ENCODE measurements at regions not wholly inside any gene's neighbourhood (a gene's known extent, or its start where the extent isn't known, plus 50 kb on each side); places are given as distances from the start of the nearest gene placed in this dataset.

DNA sequence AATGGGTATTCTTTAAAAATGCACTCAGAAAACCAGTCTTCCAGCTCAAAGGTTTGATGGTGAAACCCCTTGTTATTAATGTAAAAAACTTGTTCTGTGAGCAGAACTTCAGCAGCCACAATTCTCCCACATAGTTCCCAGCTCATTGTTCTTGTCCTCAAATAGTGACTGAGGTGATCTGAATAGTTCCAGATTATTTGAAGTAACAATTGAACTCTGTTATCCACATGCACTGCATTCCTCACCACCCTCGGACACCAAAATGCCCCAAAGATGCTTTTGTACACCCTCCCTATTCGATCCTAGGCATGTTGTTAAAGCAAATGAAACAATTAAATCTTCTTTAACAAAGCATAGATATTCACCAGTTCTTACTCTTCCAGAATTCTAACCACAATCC lies 2186.8 kb upstream of the CELF4 start:
- no peak for DNase-seq

DNA sequence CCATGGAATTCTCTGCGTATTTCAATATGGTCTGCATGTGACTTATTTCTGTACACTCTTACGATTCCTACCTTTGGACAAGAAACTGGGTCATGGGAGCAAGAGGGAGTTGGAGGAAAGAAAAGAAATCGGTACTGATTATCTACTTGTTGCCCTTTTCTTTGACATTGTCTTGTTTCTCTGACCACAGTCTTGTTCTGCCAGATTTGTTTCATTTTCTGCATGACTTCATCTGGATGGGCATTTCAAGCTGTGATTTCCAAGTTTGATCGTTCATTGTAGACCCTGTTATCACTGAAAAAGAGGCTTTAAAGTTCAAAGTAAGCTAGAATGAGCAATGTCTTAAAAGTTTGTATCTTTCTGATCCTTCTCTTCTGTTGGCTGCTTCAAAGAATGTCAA lies 2186.3 kb upstream of the CELF4 start:
- no peak for DNase-seq

DNA sequence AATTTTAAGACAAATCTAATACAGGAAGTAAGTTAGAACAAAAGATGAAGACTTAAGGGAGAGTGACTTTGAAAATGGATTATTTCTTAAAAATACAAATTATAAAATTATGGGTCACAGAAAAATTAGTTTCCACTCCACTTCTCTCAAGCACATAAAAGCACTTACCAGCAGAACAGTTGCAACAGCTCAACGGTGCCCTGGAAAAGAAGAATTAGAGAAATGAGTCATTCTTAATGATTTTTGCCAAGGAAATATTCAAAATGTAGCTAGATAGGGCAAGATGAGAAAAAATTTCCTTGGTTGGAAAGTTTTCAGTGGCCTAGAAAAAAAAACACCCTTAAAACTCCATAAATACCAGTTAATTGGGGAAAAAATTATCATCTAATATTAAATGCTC lies 2185.6 kb upstream of the CELF4 start:
- no peak for DNase-seq

DNA sequence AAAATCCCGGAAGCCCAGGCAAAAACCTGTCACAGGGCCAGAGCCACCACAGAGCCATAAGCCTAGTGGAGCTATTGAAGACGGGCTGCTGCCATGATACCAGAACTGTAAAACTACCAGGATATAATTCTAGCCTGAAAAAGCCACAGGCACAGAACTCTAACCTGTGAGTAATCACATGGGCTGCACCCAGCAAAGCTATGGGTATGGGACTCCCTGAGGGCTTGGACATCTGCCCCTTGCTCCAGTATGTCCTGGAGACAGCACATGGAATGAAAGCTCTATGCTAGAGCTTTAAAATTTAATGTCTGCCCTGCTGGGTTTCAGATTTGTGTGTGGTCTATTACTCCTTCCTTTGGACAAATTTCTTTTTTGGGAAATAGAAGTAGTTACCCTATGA lies 2183.6 kb upstream of the CELF4 start:
- DNase-seq = no peak

DNA sequence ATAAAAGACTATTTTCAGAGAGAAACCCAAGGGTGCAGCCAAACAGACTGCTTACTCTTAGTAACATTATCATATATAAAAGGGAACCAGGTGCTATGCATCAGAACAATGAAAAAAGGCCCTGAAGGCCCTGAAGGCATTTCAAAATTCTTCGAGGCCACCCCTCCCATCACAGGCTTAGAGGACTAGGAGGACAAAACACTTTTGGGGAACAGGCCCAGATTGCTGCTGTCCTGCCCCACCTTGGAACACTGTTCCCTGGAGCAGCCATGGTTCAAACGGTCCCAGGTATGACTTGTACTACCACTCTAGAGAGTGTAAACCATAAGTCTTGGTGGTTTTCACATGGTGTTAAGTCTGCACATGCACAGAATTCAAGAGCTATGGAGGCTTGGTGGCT lies 2183.1 kb upstream of the CELF4 start:
- DNase-seq = no peak

DNA sequence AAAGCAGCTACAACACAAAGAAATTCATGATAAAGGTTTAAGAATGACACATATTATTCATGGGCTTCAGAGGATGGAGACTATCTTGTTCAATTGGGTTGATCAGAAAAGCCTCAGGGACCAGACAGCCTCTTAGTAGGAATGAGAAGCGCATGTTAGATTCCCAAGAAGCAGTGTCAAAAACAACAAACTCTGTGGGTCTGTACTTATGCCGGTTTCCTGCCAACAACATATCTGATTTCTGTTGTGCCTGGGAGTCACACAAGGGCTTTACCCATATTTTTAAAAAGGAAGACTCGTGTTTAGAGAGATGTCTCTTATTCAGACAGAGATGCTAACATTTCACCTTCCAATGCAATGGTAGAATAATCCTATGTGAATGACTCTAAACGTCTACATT lies 2180.6 kb upstream of the CELF4 start:
- no peak for DNase-seq

DNA sequence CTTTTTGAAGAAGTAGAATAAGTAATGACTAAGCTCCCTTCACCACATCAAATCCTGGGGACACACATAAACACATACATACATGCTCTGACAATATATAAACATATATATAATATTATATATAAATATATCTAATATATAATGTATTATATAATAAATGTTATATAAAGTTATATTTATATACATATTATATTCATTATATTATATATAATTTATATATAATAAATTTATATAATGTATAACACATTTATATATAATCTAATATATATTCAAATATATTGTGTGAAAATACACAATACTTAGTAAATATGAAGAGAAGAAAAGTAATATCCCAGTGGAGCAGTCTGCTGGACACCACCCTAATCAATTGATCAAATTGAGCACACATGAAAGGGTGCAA lies 2177.9 kb upstream of the CELF4 start:
- DNase-seq = no peak

DNA sequence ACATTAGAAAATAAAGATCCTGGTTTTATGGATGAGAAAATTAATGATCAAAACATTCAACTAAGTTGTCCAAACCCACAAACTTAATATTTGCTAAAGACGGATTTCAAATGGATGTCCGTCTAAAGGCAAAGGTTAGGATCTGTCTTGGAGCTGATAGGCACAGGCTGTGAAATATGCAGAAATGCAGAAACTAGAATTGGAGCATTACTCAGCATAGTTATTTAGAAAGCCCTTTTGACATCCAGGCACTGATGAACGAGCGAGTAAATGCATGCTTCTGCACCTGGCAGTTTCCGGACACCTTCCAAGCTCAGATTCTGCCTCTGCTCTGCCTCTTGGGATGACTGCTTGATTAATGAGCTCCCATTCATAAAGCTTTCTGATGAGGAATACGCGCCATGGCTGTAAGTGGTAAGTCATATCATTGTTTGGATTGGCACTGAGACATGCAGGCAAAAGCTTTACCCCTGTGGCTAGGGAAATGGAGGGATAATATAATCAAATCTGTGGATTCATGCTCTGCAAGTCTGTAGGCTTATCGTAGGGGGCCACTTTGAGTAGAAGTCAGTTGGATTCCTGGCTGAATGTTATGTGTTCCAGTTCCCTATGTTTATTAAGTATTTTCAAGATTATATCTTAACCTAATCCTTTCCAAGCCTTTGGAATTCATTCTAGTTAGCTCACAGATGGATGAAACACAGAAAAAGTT lies 2176.3 kb upstream of the CELF4 start:
- no peak for DNase-seq

DNA sequence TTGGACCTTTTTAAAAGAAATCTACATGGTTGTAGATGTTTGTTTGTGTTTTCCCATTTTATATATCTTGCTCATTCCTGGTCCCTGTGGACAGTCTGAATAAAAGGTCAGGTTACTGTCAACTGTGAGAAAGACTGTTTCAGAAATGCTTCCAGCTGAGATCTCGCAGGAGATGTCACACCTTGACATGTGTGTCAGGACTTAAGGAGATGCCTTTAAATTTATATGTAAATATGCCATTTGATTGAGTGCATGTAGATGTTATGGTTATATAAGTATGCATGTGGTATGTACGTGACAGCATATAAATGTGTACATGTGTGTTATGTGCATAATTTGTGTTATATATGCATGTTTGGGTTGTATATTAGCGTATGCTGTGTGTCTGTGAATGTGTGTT lies 2172.3 kb upstream of the CELF4 start:
- no peak for DNase-seq

DNA sequence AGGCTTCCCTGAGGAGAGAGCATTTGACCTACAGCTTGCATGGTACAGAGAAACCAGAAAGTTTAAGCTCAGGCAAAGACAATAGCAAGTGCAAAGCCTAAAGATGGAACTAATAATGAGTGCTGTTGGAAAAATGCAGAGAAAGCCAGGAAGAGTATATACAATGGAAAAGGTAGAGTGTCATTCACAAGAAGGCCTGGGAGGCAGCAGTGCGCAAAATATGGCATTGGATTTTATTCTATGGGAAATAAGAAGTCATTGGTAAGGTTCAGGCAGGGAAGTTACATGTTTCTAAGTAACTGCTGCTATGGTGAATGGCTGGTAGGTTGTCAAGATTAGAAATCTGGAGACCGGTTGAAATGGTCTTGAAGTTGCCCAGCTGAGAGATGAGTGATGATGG lies 2167.3 kb upstream of the CELF4 start:
- DNase-seq = no peak

DNA sequence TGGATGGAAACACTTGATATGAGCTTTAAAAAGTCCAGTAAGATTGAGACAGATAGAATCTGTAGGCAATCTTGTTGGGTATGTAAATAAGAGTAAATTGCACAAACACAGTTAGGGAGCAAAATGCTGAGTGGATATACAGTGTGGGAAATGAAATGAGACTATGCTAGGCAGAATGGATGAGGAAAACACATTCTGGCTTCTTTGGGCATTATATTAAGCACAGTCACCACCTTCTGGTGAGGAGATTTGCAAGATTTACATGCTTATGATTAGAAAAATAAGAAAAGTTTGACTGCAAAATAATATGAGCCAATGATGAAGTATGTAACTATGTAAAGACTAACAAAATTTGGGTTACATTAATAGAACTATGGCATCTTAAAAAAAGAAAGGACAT lies 2165.0 kb upstream of the CELF4 start:
- no peak for DNase-seq

DNA sequence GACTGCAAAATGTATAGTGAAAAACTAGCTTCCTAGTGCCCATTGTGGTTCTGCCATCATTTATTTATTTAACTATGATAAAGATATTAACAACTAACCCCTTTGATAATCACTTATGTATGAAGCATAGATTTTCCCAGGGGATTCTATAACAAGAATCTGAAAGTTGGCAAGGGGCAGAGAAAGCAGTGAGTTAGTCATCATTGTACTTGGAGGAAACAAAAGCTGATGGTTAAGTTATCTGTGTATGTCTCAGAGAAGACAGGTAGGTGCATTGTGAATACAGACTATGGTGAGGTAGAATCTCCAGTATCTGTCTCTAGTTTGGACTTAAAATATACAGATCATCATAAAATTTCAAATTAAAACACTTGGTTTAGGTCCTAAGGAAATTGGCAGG lies 2159.1 kb upstream of the CELF4 start:
- no peak for DNase-seq

DNA sequence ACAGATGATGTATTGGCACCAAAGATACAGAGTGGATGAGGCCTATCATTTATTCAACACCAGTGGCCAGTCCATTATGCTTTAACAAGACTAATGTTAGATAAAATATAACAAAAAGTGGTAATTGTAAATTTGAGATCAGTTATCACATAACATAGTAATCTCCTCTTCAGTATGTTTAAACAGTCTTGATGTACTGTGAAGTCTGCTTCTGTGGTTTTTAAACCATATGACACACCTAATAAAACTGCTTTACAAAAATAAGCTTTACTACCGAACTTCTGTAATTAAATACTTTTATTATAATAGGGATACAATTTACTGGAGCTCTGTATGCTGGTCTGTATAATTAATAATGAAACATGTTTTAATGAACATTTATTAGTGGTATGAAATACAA lies 2156.1 kb upstream of the CELF4 start:
- DNase-seq = no peak

DNA sequence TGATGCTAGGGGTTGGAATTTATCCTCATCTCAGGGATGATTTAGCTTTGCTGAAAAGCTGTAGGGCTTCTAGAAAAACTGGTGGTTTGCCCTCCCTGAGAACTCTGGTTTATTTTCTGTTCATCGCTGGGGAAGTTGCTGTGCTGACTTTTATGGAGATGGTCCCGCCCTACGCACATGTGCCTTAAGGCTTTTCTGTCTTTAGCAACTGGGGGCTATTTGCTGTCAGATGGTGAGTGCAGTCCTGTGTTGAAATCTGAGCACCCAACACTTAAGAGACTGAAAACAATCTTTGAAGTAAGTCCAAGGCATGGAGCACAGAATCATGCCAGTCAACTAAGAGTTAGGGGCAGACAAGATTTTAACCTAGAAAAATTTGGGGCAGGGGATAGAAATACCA lies 2148.4 kb upstream of the CELF4 start:
- no peak for DNase-seq

DNA sequence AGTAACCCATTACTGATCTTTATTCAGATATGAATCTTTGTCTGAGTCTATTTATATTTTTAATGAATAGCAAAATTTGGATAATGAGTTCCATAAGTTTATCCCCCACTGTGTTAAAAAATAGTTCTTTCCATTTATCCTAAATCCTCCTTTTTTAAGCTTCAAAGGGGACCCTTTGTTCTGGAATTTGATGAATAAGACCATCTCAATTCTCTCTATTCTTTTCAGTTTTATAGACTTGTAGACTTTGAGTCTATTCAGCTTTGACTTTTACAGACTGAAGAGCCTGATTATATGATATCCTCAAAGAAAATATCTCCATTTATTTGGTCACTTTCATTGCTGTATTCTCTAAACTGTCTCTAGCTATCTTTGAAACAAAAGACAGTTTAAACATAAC lies 2146.1 kb upstream of the CELF4 start:
- DNase-seq = no peak

DNA sequence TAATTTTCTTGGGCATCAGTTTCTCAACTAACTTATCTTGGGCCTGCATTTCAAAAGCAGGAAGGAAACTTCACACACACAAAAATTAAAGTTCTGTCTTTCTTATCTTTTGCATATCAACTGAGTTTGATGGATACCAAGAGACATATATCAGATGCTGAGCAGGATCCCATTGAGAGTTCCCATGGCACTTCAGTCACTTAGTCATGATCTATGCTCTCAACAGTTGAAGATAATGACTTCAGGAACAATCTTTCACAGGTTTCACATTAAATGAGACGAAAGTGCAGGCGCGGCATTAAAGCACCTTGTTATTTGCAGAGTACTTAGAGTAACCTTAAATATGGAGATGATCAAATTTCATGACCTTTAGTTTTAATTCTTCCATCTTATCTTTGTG lies 2139.8 kb upstream of the CELF4 start:
- DNase-seq = no peak

DNA sequence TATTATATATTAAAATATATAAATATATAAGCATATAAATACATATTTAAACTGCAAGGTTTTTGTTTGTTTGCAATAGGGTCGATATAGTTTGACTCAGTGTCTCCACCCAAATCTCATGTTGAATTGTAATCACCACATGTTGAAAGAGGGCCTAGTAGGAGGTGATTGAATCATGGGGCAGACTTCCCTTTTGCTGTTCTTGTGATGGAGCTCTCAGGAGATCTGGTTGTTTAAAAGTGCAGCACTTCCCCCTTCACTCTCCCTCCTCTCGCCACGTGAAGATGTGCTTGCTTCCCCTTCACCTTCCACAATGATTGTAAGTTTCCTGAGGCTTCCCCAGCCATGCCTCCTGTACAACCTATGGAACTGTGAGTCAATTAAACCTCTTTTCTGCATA lies 2137.3 kb upstream of the CELF4 start:
- no peak for DNase-seq

DNA sequence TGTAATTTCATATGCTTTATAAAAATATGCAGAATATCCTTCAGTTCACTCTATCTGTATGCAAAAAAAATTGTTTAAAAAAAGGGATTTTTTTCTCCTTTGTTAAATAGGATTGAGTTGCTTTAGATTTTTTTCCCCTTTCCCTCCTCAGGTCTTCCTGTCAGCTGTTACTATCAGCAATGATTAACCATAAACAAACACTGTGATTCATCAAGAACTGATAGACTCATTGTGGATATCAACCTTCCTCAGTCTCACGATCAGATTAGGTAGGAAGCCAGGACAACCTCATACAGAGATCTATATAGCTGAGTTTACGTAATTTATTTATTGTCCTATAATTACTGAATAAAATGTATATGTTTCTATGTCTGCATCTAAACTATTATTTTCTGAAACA lies 2136.2 kb upstream of the CELF4 start:
- DNase-seq = no peak

DNA sequence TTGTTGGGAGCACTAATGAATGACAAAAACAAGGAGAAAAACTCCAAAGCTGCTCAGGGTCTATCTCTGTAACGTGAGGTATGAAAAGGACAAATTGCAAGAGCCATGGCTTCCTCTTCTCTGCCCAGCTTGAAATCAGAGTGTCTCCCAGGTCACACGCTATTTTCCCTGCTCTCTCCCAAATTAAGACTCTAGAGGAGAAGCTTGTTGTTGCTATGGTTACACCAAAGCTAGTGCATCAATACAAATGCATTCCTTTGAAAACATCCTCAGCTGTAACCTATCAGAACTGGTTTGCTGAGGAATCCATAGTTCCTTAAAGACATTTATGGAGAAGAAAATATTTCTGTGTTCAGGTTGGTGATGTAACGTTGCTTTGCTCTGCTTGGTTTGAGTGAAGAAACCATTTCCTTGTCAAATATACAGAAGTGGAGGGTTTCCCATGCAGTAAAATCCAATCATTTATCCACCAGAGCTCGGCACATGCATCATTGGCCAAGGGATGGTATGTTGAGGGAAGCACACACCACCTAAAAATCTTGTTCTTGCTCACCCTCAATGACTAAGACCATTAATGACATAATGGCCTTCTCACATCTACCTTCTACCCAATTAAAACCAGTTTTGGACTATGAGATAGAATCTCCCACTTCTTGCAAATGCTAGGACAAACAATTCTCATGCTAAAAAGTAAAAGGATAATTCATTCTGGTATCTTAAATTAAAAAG lies 2135.6 kb upstream of the CELF4 start:
- DNase-seq = no peak

DNA sequence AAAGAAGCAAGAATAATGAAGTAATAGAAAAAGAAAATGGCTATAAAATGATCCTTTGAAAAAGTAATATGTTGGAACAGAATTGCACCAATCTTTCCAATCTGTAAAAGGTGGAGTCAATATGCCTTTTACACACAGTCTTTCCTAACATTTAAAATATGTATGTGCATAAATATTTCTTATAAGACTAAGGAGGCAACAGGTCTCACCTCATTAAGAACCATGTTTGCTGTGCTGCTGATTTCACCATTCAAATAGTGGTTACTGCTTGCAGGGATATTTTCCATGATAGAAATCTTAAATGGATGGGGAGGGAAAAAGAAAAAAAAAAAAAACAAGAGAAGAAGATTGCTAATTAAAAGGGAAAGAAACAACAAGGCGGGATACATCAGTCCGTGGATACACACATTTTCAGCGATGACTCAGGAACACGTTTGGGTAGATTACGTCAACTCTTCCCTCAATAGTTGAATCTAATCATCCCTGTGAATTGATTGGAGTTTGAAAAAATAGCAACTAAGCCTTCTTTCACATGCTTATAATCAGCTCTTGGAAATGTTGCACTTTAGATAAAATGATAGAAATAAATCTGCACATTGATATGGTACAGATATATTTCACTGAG lies 2133.9 kb upstream of the CELF4 start:
- DNase-seq = no peak

DNA sequence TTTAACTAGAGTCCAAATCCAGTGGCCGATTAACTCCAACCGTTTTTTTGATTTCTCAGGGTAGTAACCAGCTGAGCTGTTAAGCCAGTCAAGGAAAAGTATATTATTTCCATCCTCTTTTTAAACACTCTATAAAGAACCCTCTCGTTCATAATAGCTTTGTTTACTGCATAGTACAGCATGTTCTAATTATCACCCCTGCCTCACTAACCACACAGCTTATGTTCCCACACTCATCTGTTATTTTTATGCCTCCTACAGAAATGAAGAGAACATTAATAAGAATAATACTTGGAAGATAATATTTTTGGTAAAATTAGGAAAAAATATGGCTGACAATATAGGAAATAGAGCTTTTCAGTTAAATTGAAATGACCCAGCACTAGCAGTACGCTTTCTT lies 2132.8 kb upstream of the CELF4 start:
- no peak for DNase-seq

DNA sequence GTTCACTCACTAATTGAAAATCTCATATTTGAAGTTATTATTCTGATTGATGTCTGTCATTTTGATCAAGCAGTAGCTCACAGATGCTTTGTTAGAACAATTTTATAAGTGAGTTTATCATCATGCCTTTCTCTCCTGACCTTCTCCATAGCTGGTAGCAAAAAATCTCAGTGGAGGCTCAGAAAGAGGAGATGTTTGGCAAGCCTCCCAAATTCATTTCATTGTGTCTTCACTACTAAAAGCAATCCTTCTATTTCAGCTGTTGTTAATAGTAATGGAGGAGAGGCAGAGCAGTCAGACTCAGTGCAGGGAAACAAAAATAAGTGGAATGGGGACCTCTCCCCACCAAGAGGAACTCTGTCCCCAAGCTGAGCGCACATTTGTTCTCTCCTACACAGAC lies 2127.8 kb upstream of the CELF4 start:
- DNase-seq = no peak

DNA sequence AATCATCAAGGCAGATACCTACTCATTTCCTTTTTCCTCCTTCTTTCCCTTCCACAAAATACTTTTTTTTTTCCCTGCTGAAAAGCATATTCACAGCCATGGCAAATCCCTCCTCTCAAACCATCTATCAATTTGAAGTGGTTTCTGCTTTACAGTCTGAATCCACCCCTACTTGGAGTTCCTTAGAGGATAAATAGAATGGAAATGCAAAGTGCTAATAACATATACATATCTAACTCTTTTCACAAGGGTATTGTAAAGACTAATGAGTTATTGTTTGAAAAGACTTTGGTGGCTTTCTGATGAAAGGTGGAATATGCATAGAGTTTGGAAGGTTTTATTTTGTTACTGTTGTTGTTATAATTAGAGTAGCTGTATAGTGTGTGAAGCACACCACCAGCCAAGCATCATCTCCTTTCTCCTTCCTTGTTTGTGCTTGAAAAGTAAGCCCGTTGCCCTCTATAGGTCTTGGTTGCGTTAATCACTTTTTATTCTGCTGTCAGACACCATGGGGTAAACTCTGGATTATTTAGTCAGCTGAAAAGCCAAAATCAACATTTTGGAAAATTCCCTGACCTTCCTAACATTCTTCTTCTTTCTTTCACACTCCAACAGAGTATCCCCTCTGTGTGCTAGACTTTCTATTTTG lies 2126.9 kb upstream of the CELF4 start:
- DNase-seq = no peak

DNA sequence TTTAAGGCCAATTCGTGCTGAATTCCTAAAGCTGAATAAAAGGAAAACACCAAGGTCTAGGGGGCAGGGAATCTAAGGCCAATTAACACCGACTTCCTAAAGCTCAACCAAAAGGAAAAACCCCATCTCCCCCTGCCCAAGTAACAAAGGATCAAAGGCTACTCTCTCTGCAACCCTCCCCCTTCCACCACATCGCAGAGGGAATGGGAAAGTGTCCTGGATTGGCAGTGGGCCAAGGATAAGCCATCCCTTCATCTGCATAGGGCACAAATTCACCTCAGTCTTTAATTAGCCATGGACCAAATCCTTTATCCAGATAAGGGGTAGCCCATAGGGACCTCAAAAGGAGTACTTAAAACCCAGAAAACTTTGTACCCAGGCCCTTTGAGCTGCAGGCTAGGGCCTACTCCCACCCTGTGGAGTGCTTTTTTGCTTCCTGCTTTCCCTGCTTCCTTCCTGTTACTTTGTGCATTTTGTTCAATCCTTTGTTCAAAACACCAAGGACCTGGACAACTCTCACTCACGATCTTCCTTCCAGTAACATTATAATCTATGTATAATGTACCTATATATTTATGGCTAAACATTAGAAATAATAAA lies 2119.8 kb upstream of the CELF4 start:
- no peak for DNase-seq

Data from CD4-positive, alpha-beta T cell treated with Interleukin-4 for 4 hours (primary cell).